ENCODE measurements at regions not wholly inside any gene's neighbourhood (a gene's known extent, or its start where the extent isn't known, plus 50 kb on each side); places are given as distances from the start of the nearest gene placed in this dataset.

DNA sequence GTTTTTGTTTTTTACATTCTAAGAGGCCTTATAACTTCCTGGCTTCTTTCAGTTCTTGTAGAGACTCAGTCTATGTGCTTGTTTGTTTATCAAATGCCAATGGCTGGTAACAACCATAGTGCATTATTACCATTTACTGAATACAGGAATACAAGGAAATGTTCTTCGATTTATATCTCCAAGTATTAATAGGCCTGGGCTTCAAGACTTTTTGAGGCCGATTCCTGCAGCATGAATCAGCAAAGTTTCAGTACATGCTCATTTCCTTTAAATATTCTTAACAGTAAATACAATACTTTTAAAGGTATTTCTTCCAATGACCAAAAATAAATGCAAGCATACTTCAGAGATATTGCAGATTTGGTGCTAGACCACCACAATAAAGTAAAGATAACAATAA lies 535.3 kb downstream of the EFNA5 start:
- TF ChIP-seq, protein P1, sequence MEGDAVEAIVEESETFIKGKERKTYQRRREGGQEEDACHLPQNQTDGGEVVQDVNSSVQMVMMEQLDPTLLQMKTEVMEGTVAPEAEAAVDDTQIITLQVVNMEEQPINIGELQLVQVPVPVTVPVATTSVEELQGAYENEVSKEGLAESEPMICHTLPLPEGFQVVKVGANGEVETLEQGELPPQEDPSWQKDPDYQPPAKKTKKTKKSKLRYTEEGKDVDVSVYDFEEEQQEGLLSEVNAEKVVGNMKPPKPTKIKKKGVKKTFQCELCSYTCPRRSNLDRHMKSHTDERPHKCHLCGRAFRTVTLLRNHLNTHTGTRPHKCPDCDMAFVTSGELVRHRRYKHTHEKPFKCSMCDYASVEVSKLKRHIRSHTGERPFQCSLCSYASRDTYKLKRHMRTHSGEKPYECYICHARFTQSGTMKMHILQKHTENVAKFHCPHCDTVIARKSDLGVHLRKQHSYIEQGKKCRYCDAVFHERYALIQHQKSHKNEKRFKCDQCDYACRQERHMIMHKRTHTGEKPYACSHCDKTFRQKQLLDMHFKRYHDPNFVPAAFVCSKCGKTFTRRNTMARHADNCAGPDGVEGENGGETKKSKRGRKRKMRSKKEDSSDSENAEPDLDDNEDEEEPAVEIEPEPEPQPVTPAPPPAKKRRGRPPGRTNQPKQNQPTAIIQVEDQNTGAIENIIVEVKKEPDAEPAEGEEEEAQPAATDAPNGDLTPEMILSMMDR (IDR thresholded peaks at IDR 0.05; ENCODE audit: extremely low read depth, missing control alignments), result no peak
- no peak for DNase-seq (ENCODE audit: low spot score)

DNA sequence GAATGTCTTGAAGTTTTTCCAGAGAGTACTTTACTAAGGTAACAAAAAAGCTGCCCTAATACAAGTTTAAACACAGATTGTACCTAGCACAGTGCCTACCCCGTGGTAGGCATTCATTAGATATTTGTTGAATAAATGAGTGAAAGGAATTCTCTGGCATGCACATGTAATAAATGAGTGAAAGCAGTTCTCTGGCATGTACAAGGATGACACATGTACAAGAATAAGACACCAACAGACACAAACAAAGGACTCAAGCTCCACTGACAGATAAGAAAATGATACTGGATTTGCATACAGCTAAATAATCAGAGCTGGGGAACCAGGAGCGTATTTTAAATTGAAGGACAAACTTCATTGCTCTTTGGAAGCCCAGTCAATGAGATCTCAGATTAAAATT lies 535.8 kb downstream of the EFNA5 start:
- DNase-seq (ENCODE audit: low spot score), result no peak
- TF ChIP-seq, protein P1 (IDR thresholded peaks at IDR 0.05; ENCODE audit: extremely low read depth, missing control alignments), result no peak

DNA sequence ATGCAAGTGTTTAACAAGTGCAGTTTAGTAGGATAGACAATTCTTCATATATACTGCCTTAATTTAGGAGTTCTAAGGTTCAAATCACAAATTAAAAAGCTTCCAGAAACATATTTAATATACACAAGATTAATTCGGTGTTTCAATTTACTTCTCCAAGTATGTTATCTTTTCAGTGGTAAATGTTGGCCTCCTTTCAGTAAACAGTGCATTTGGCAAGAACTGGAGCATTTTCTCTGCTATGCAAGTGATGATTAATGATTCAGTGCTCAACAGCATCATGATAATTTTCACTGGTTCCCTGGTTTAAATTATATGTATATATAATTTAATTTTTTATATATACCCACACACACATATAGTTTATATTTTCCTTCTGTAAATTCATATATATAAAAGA lies 541.7 kb downstream of the EFNA5 start:
- TF ChIP-seq, protein P1 (IDR thresholded peaks at IDR 0.05; ENCODE audit: extremely low read depth, missing control alignments), result no peak
- no peak for DNase-seq (ENCODE audit: low spot score)

- TF ChIP-seq, protein P1 (IDR thresholded peaks at IDR 0.05; ENCODE audit: extremely low read depth, missing control alignments), result no peak
- DNase-seq (ENCODE audit: low spot score), result no peak
Measured at GRCh38 chr5:107127878-107128277, 542.9 kb downstream of the EFNA5 start.

GRCh38 chr5:107126341-107126740 lies 544.4 kb downstream of the EFNA5 start:
- TF ChIP-seq, protein P1 (IDR thresholded peaks at IDR 0.05; ENCODE audit: extremely low read depth, missing control alignments), result no peak
- no peak for DNase-seq (ENCODE audit: low spot score)

- no peak for DNase-seq (ENCODE audit: low spot score)
- TF ChIP-seq, protein P1 (IDR thresholded peaks at IDR 0.05; ENCODE audit: extremely low read depth, missing control alignments), result no peak
Measured at GRCh38 chr5:107124376-107124775, 546.4 kb downstream of the EFNA5 start.

GRCh38 chr5:107123014-107123413 lies 547.7 kb downstream of the EFNA5 start:
- TF ChIP-seq, protein P1 (IDR thresholded peaks at IDR 0.05; ENCODE audit: extremely low read depth, missing control alignments), result no peak
- DNase-seq (ENCODE audit: low spot score), result no peak
